GM12878 (cell line): ENCODE measurements at regions not wholly inside any gene's neighbourhood (a gene's known extent, or its start where the extent isn't known, plus 50 kb on each side); places are given as distances from the start of the nearest gene placed in this dataset.

ENCODE experiments used
- ATAC-seq: fragments of 200-7000 bp; cut with Tn5 transposase; 3 replicates; pipeline ENCODE4 v1.9.1; 2020; ENCODE audit warnings: mild to moderate bottlenecking, moderate library complexity
- BruUV-seq: library from RNA; stranded (reverse); fragments of 400-500 nt; replicated peaks from 2 replicates; lab custom pipeline; 2021; lab: Mats Ljungman, UMichigan
- CTCF ChIA-PET: fragments of 300-600 bp; sonication (Branson Sonifier 250); formaldehyde crosslinking; extraction: SDS; loops from one replicate; lab custom pipeline; 2021; ENCODE audit warnings: inconsistent platforms; lab: Yijun Ruan, JAX
- POLR2A ChIA-PET: fragments of 350-600 bp; formaldehyde crosslinking; extraction: SDS; loops from one replicate; lab custom pipeline; 2021; ENCODE audit warnings: inconsistent platforms; lab: Charles Lee
- RAD21 ChIA-PET: fragments of 300-600 bp; sonication (Branson Sonifier 250); formaldehyde crosslinking; loops from one replicate; lab custom pipeline; 2023; ENCODE audit warnings: antibody characterized with exemption; ENCODE audit not compliant: unreplicated experiment; lab: Charles Lee
- SMC1A ChIA-PET: fragments of 300-600 bp; sonication (Branson Sonifier 250); formaldehyde crosslinking; loops from one replicate; lab custom pipeline; 2023; ENCODE audit not compliant: unreplicated experiment, uncharacterized antibody; lab: Charles Lee
- DNase-seq: peaks from one replicate; pipeline ENCODE4 v3.0.0-alpha.2; 2011; ENCODE audit warnings: low read depth, low spot score
- FAIRE-seq: peaks from 3 replicates; lab custom pipeline; 2011; peaks lifted over from hg19 to GRCh38; lab: Jason Lieb, UNC
- H2AFZ ChIP-seq: 2 replicates; pipeline ENCODE4 v1.6.0; 2011; ENCODE audit warnings: low read depth, low read length, control low read depth; ENCODE audit not compliant: control insufficient read depth
- H3K27ac ChIP-seq: 2 replicates; pipeline ENCODE4 v1.5.1; 2011; ENCODE audit warnings: control low read depth; ENCODE audit not compliant: control insufficient read depth, insufficient read depth
- H3K27me3 ChIP-seq, 2 experiments: replicated peaks in 1 of 2; 2 replicates each; pipeline versions ENCODE4 v1.6.0 to v1.6.1; 2011; ENCODE audit warnings: low read length in 1 of 2; ENCODE audit not compliant: control insufficient read depth in 2 of 2, insufficient read depth in 2 of 2
- H3K36me3 ChIP-seq, 2 experiments: 2 replicates each; pipeline ENCODE4 v1.5.1; 2011; ENCODE audit warnings: low read length in 1 of 2; ENCODE audit not compliant: control insufficient read depth in 2 of 2, insufficient read depth in 2 of 2
- H3K4me1 ChIP-seq: 2 replicates; pipeline ENCODE4 v1.6.1; 2011; ENCODE audit warnings: mild to moderate bottlenecking, low read length, moderate library complexity, mixed read lengths; ENCODE audit not compliant: control insufficient read depth, insufficient read depth
- H3K4me2 ChIP-seq: 2 replicates; pipeline ENCODE4 v1.6.0; 2011; ENCODE audit warnings: control low read depth; ENCODE audit not compliant: control insufficient read depth, insufficient read depth
- H3K4me3 ChIP-seq: fragments of 200-600 bp; sonication (generic); 2 replicates; pipeline ENCODE4 v1.5.1; 2016
- H3K79me2 ChIP-seq: 2 replicates; pipeline ENCODE4 v1.6.0; 2011; ENCODE audit warnings: low read length; ENCODE audit not compliant: control insufficient read depth, insufficient read depth
- H3K9ac ChIP-seq: 2 replicates; pipeline ENCODE4 v1.8.0; 2011; ENCODE audit warnings: low read length, control low read depth, mixed read lengths; ENCODE audit not compliant: control insufficient read depth, insufficient read depth
- H3K9me3 ChIP-seq: replicated peaks from 3 replicates; pipeline ENCODE4 v1.5.1; 2011; ENCODE audit warnings: mild to moderate bottlenecking, low read length; ENCODE audit not compliant: control insufficient read depth, insufficient read depth
- H4K20me1 ChIP-seq: 2 replicates; pipeline ENCODE4 v1.6.0; 2011; ENCODE audit not compliant: control insufficient read depth, insufficient read depth
- FOXK2 ChIP-seq: fragments of 450-650 bp; IDR thresholded peaks from 2 replicates; pipeline ENCODE4 v1.6.1; 2017; ENCODE audit warnings: mild to moderate bottlenecking, moderate library complexity
- GATAD2B ChIP-seq: fragments of 450-650 bp; conservative IDR thresholded peaks from 2 replicates; pipeline ENCODE4 v1.6.1; 2017; ENCODE audit warnings: low read depth, mild to moderate bottlenecking, moderate library complexity
- JUNB ChIP-seq: IDR thresholded peaks from 2 replicates; pipeline ENCODE4 v1.6.1; 2016; ENCODE audit warnings: antibody characterized with exemption, mild to moderate bottlenecking
- RAD51 ChIP-seq: fragments of 450-650 bp; IDR thresholded peaks from 2 replicates; pipeline ENCODE4 v1.6.1; 2016; ENCODE audit warnings: moderate library complexity, mild to moderate bottlenecking, inconsistent platforms
- ZNF24 ChIP-seq: fragments of 450-650 bp; IDR thresholded peaks from 2 replicates; pipeline ENCODE4 v1.6.1; 2017; ENCODE audit warnings: antibody characterized with exemption, mild to moderate bottlenecking
- WGBS: methylation state at CpG from one replicate; pipeline ENCODE4 v1.1.6; 2016; ENCODE audit warnings: low lambda C conversion rate; ENCODE audit not compliant: insufficient replicate concordance, insufficient coverage; ENCODE audit errors: missing lambda C conversion rate; 5-methylcytosine and 5-hydroxymethylcytosine counted together
- in situ Hi-C: fragments of 300-500 bp; cut with MboI; formaldehyde crosslinking; loops from 9 replicates; pipeline ENCODE4 v1.14.3; 2018; ENCODE audit warnings: mixed read lengths
- intact Hi-C: fragments of 100-400 bp; cut with micrococcal nuclease; formaldehyde crosslinking; loops from one replicate; pipeline ENCODE4 v1.14.2; 2022; ENCODE audit not compliant: unreplicated experiment

DNA sequence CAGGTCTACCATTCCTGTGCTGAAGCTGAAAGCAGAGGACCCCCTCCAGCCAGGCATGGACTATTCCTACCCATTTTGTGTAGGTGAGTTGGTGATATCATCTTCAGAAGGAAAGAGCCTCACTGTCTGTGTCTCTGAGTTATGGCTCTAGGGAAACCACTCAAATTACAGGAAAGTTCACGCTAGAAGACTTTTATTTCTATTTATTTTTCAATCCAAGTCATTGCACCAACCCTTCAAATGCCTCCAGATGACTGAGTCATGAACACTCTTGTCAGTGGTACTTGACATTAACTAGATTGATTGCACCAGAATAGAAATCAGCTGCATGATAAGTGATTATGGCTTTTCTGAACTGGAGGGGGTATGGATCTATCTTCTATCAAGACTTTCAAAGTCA lies 338.4 kb downstream of the MBD2 start:
- ChIA-PET CTCF (no interaction called here), POLR2A (no interaction called here), SMC1A (no interaction called here), RAD21 (no interaction called here)
- 22% methylated on average over 1 of the region's 1 CpG for WGBS
- H3K4me1 ChIP-seq: no peaks in the 10 kb centered on the region
- ATAC-seq (no peak), FAIRE-seq (no peak), DNase-seq (no peak)
- H2AFZ ChIP-seq: no peak overlapping the region
- no peak overlapping the region for H3K4me2 ChIP-seq
- H4K20me1 ChIP-seq: no peaks in the 10 kb centered on the region
- in situ Hi-C loops (no loop called here), intact Hi-C loops (no loop called here)
- H3K27me3 ChIP-seq: no peaks in the 10 kb centered on the region; a peak in 1 of 4 replicates
- no peak for TF ChIP-seq ZNF24
- no peak for TF ChIP-seq RAD51
- no peak for TF ChIP-seq GATAD2B
- TF ChIP-seq FOXK2: no peak
- TF ChIP-seq JUNB: no peak
- H3K9me3 ChIP-seq: no peaks in the 10 kb centered on the region
- no peaks in the 10 kb centered on the region for H3K79me2 ChIP-seq
- H3K9ac ChIP-seq: no peak overlapping the region
- H3K27ac ChIP-seq: no peak overlapping the region
- BruUV-seq: no TSS peak
- no peaks in the 10 kb centered on the region for H3K36me3 ChIP-seq
- no peak overlapping the region for H3K4me3 ChIP-seq

DNA sequence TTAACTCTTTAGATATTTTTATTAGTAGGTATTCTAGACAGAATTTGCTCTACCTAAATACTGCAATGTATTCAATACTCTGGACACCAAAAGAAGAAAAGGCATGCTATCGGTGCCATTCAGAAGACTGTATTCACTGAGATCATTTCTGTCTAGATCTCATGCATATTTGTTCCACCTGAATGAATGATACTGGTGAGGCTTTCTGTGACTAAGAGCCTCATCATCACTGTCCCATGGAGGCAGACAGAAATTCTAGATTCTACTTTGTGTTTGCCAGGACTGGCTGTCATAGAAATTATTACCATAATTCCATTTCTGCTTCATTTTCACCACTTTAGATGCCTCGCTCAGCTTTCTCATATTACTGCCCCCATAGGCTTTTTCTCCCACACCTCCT lies 340.7 kb downstream of the MBD2 start:
- RAD21 ChIA-PET: no interaction called here
- Histone ChIP-seq H3K4me3 (no peak overlapping the region), H3K27me3 (no peaks in the 10 kb centered on the region; a peak in 1 of 4 replicates), H3K79me2 (no peaks in the 10 kb centered on the region), H3K4me1 (no peaks in the 10 kb centered on the region), H4K20me1 (no peaks in the 10 kb centered on the region), H3K36me3 (no peaks in the 10 kb centered on the region), H3K9me3 (no peaks in the 10 kb centered on the region), H3K27ac (no peak overlapping the region), H3K4me2 (no peak overlapping the region), H3K9ac (no peak overlapping the region), H2AFZ (no peak overlapping the region)
- no TSS peak for BruUV-seq
- 49% methylated on average over 2 of the region's 2 CpGs for WGBS
- intact Hi-C loops (no loop called here), in situ Hi-C loops (no loop called here)
- no peak for DNase-seq
- no peak for ATAC-seq
- CTCF ChIA-PET: no interaction called here
- no peak for FAIRE-seq
- POLR2A ChIA-PET: no interaction called here
- TF ChIP-seq FOXK2: no peak
- SMC1A ChIA-PET: no interaction called here
